ENCODE measurements at regions not wholly inside any gene's neighbourhood (a gene's known extent, or its start where the extent isn't known, plus 50 kb on each side); places are given as distances from the start of the nearest gene placed in this dataset.

GRCh38 chr5:157934600-157934999, 75.7 kb upstream of the CLINT1 start:
- no peak overlapping the region for H3K27ac ChIP-seq
- H3K27me3 ChIP-seq = no peaks in the 10 kb centered on the region
- intact Hi-C loops (cut with DNase I) = no loop called here
- no peak overlapping the region for H3K4me3 ChIP-seq
- no peak for DNase-seq
- TF ChIP-seq, protein P1, sequence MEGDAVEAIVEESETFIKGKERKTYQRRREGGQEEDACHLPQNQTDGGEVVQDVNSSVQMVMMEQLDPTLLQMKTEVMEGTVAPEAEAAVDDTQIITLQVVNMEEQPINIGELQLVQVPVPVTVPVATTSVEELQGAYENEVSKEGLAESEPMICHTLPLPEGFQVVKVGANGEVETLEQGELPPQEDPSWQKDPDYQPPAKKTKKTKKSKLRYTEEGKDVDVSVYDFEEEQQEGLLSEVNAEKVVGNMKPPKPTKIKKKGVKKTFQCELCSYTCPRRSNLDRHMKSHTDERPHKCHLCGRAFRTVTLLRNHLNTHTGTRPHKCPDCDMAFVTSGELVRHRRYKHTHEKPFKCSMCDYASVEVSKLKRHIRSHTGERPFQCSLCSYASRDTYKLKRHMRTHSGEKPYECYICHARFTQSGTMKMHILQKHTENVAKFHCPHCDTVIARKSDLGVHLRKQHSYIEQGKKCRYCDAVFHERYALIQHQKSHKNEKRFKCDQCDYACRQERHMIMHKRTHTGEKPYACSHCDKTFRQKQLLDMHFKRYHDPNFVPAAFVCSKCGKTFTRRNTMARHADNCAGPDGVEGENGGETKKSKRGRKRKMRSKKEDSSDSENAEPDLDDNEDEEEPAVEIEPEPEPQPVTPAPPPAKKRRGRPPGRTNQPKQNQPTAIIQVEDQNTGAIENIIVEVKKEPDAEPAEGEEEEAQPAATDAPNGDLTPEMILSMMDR (IDR thresholded peaks at IDR 0.05) = no peak
- H3K36me3 ChIP-seq = no peaks in the 10 kb centered on the region
- H3K9ac ChIP-seq (ENCODE audit: low read depth in 2 of 2, low read length in 2 of 2) = no peak overlapping the region
- no peaks in the 10 kb centered on the region for H3K4me1 ChIP-seq
- H3K9me3 ChIP-seq = no peaks in the 10 kb centered on the region

DNA sequence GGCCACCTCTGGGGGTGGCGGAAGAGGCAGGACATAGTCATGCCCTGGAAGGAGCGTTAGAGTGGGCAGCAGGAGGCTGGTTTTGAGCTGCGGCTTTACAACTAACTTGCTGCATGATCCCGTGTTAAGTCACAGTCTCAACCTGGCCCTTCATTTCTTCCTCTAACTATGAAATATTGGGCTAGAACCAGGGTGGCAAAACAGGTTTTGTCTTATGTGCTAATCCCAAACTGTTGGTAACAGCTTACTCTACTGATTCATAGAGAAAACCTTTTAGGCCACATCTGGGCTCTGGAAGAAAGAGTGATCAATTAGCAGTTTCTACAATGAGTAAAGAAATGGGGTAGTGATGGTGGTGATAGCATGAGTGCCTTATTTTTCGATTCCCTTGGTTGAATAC, 74.1 kb upstream of the CLINT1 start:
- TF ChIP-seq, protein P1 (IDR thresholded peaks at IDR 0.05) = no peak
- Histone ChIP-seq H3K27ac (no peak overlapping the region), H3K9me3 (no peaks in the 10 kb centered on the region), H3K27me3 (no peaks in the 10 kb centered on the region), H3K36me3 (no peaks in the 10 kb centered on the region), H3K4me3 (no peak overlapping the region), H3K4me1 (no peaks in the 10 kb centered on the region), H3K9ac (ENCODE audit: low read depth in 2 of 2, low read length in 2 of 2) (no peak overlapping the region)
- no peak for DNase-seq
- intact Hi-C loops (cut with DNase I) = no loop called here

DNA sequence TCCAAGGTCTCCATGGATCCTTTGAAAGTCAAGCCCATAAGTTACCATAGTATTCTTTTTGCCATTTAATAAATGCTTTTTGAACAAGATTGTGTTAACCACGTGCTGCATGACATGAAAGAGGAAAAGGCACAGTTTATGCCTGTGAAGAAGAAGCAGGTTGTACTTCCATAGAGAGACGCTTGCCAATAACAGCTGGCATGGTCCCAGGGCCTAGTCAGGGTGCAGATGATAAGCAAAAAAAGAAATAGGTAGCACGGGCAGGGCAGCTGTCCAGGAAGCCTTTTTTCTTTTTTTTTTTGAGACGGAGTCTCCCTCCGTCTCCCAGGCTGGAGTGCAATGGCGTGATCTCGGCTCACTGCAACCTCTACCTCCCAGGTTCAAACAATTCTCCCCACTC, 71.8 kb upstream of the CLINT1 start:
- H3K27ac ChIP-seq = no peak overlapping the region
- TF ChIP-seq, protein P1 (IDR thresholded peaks at IDR 0.05) = no peak
- H3K27me3 ChIP-seq = no peaks in the 10 kb centered on the region
- intact Hi-C loops (cut with DNase I) = no loop called here
- H3K36me3 ChIP-seq = no peaks in the 10 kb centered on the region
- H3K9me3 ChIP-seq = no peaks in the 10 kb centered on the region
- H3K4me3 ChIP-seq = no peak overlapping the region
- no peaks in the 10 kb centered on the region for H3K4me1 ChIP-seq
- DNase-seq = peak; percentile 74
- H3K9ac ChIP-seq (ENCODE audit: low read depth in 2 of 2, low read length in 2 of 2) = no peak overlapping the region

GRCh38 chr5:157926977-157927376, 68.0 kb upstream of the CLINT1 start:
- TF ChIP-seq, protein P1 (IDR thresholded peaks at IDR 0.05) = no peak
- no peaks in the 10 kb centered on the region for H3K27me3 ChIP-seq
- intact Hi-C loops (cut with DNase I) = no loop called here
- no peak overlapping the region for H3K4me3 ChIP-seq
- H3K36me3 ChIP-seq = no peaks in the 10 kb centered on the region
- H3K4me1 ChIP-seq = no peaks in the 10 kb centered on the region
- H3K9ac ChIP-seq (ENCODE audit: low read depth in 2 of 2, low read length in 2 of 2) = peak overlapping the region in 1 of 2 donors; percentile 8
- H3K27ac ChIP-seq = peak overlapping the region; percentile 72
- H3K9me3 ChIP-seq = no peaks in the 10 kb centered on the region
- DNase-seq = no peak

- Histone ChIP-seq H3K9ac (ENCODE audit: low read depth in 2 of 2, low read length in 2 of 2) (peak overlapping the region in 1 of 2 donors; percentile 23), H3K9me3 (no peaks in the 10 kb centered on the region), H3K4me1 (no peaks in the 10 kb centered on the region), H3K36me3 (no peaks in the 10 kb centered on the region), H3K4me3 (no peak overlapping the region), H3K27ac (peak overlapping the region; percentile 72), H3K27me3 (no peaks in the 10 kb centered on the region)
- TF ChIP-seq, protein P1 (IDR thresholded peaks at IDR 0.05) = no peak
- intact Hi-C loops (cut with DNase I) = no loop called here
- peak; percentile 42 for DNase-seq
Measured at GRCh38 chr5:157925786-157926671, 67.1 kb upstream of the CLINT1 start.

Data from colonic mucosa (tissue), 4 donors.